HG03575 (cell line): ENCODE measurements at regions not wholly inside any gene's neighbourhood (a gene's known extent, or its start where the extent isn't known, plus 50 kb on each side); places are given as distances from the start of the nearest gene placed in this dataset.

Experiments
- ATAC-seq: cut with Tn5 transposase; IDR thresholded peaks from one replicate; pipeline ENCODE4 v1.9.1; 2021; ENCODE audit not compliant: unreplicated experiment, insufficient number of reproducible peaks, low FRiP score; ENCODE audit errors: extremely low read depth

- ATAC-seq, result no peak
These were observed 445.4 kb downstream of the ANXA1 start for GRCh38 chr9:73597039-73597438.

- ATAC-seq, result no peak
These were observed 446.1 kb downstream of the ANXA1 start for GRCh38 chr9:73597771-73598170.

- no peak for ATAC-seq
These were observed 457.7 kb downstream of the ANXA1 start for GRCh38 chr9:73609381-73609780.

- ATAC-seq, result no peak
These were observed 459.4 kb downstream of the ANXA1 start for GRCh38 chr9:73611032-73611431.

GRCh38 chr9:73613092-73613701 lies 461.5 kb downstream of the ANXA1 start:
- no peak for ATAC-seq

GRCh38 chr9:73615557-73615956 lies 463.9 kb downstream of the ANXA1 start:
- ATAC-seq, result no peak

- no peak for ATAC-seq
These were observed 465.9 kb downstream of the ANXA1 start for GRCh38 chr9:73617586-73617985.

GRCh38 chr9:73640971-73641370 lies 489.3 kb downstream of the ANXA1 start:
- peak; percentile 74 for ATAC-seq

GRCh38 chr9:73643379-73644013 lies 491.8 kb downstream of the ANXA1 start:
- no peak for ATAC-seq

- no peak for ATAC-seq
These were observed 495.9 kb downstream of the ANXA1 start for GRCh38 chr9:73647560-73647959.

- no peak for ATAC-seq
These were observed 497.9 kb downstream of the ANXA1 start for GRCh38 chr9:73649552-73649951.

GRCh38 chr9:73655363-73655762 lies 503.7 kb downstream of the ANXA1 start:
- no peak for ATAC-seq

- ATAC-seq, result no peak
These were observed 504.2 kb downstream of the ANXA1 start for GRCh38 chr9:73655831-73656230.

- ATAC-seq, result no peak
These were observed 513.6 kb downstream of the ANXA1 start for GRCh38 chr9:73665253-73665652.

GRCh38 chr9:73667749-73668148 lies 516.1 kb downstream of the ANXA1 start:
- ATAC-seq, result no peak

GRCh38 chr9:73680831-73681230 lies 529.2 kb downstream of the ANXA1 start:
- no peak for ATAC-seq

- ATAC-seq, result no peak
These were observed 531.1 kb downstream of the ANXA1 start for GRCh38 chr9:73682789-73683188.

GRCh38 chr9:73683862-73684591 lies 532.4 kb downstream of the ANXA1 start:
- no peak for ATAC-seq

GRCh38 chr9:73684601-73685000 lies 532.9 kb downstream of the ANXA1 start:
- no peak for ATAC-seq

- no peak for ATAC-seq
These were observed 534.1 kb downstream of the ANXA1 start for GRCh38 chr9:73685786-73686185.
